ENCODE measurements at regions not wholly inside any gene's neighbourhood (a gene's known extent, or its start where the extent isn't known, plus 50 kb on each side); places are given as distances from the start of the nearest gene placed in this dataset.
"Not testable (repeated sequence)": the region's sequence is repeated elsewhere in the genome, so short reads cannot be mapped to it uniquely, and the experiment has no call there.

DNA sequence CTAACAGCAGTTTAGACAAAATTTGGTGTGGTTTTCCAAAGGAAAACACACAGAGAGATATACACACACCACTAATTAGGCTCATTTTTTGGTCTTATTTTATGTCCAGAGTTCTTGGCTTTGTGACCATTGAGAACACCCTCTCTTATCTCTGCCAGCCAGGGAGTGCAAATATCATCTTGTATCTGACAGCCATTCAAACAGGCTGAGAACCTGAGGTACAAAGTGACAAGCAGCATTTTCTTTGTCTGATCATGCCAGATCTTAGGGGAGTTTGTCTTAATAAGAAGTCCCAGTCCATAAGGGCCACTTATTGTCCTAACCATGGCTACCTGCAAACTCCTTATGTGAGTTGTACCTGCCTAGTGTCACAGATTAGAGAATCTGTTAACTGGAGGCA is 1165.2 kb downstream of the BRINP3 start:
- DNase-seq (ENCODE audit: low read depth): no peak
- no peak overlapping the region for H3K4me3 ChIP-seq (ENCODE audit: low read length)
- TF ChIP-seq, protein P1, sequence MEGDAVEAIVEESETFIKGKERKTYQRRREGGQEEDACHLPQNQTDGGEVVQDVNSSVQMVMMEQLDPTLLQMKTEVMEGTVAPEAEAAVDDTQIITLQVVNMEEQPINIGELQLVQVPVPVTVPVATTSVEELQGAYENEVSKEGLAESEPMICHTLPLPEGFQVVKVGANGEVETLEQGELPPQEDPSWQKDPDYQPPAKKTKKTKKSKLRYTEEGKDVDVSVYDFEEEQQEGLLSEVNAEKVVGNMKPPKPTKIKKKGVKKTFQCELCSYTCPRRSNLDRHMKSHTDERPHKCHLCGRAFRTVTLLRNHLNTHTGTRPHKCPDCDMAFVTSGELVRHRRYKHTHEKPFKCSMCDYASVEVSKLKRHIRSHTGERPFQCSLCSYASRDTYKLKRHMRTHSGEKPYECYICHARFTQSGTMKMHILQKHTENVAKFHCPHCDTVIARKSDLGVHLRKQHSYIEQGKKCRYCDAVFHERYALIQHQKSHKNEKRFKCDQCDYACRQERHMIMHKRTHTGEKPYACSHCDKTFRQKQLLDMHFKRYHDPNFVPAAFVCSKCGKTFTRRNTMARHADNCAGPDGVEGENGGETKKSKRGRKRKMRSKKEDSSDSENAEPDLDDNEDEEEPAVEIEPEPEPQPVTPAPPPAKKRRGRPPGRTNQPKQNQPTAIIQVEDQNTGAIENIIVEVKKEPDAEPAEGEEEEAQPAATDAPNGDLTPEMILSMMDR (conservative IDR thresholded peaks at IDR 0.05; ENCODE audit: low read depth, low read length): no peak

DNA sequence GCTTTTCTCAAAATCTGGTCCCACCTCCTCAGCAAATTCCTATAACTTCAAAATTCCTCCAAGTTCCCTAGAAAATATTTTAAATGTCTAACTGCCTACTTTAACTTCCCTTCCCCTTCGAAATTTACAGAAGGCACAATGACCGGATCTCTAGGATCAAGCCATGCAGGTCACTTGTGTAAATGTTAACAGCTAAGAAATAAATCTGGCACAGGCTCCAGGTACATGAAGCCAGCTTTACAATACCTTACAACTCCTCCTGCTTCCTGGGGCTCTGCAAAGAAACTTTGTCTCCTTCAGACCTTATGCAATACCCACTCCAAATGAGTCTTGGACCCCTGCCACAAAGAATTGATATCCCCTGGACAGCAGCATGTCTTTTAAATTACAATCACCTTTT is 1164.2 kb downstream of the BRINP3 start:
- TF ChIP-seq, protein P1 (conservative IDR thresholded peaks at IDR 0.05; ENCODE audit: low read depth, low read length): no peak
- no peak for DNase-seq (ENCODE audit: low read depth)
- H3K4me3 ChIP-seq (ENCODE audit: low read length): no peak overlapping the region

DNA sequence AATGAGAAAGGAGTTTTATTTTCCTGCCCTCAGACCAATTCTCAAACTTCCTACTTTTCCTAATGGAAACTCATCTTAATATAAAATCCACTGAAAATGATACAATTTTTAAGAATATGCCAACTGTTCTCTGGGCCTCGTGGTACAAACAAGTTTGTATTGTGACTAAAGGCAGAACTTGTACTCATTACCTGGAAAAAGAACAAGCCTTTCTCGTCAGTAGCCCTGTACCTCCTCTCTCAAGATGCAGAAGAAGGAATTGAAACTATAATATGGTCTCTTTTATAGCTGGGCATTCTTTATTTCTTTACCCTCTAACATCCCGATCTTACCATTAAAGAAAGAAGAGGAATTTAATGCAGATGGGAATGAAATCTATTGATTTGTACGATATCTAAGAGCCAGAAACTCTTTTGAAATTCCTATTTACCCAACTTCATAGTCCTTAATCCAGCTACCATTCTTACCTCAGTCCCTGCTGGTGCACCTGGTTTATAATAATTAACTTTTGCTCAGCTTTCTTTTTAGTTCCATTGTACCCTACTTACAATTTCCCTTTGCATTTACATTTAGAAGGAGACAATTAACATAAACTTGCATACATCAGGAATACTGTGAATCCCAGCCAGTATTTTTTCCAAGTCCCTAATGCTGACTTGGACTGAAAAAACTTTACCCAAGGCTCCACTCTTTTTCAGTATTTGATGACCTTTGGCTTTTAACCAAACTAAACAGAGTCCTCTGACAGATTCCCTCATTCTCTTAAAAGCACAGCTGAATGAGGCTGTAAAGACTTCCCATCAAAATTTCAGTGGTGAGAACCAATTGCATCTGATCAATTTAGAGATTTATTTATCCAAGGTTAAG is 1162.4 kb downstream of the BRINP3 start:
- H3K4me3 ChIP-seq (ENCODE audit: low read length): no peak overlapping the region
- DNase-seq (ENCODE audit: low read depth): no peak
- TF ChIP-seq, protein P1 (conservative IDR thresholded peaks at IDR 0.05; ENCODE audit: low read depth, low read length): no peak

DNA sequence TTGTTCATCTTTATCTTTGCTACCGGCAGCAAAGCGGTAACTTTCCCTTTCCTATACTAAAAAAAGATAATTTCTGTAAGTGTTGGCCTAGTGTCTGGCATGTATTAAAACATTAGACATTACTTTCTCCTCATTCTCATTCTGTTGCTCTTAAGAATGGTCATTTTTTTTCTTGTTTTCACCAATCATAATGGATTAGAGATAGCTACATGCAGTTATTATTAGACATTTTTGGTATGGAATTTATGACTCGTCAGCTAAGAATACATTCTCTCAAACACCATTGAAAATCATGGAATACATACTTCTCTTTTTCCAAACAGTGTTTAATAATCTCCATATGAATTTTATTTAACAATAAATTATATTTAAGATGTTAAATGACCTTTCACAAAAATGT is 1154.6 kb downstream of the BRINP3 start:
- TF ChIP-seq, protein P1 (conservative IDR thresholded peaks at IDR 0.05; ENCODE audit: low read depth, low read length): no peak
- DNase-seq (ENCODE audit: low read depth): peak; percentile 37
- no peak overlapping the region for H3K4me3 ChIP-seq (ENCODE audit: low read length)

DNA sequence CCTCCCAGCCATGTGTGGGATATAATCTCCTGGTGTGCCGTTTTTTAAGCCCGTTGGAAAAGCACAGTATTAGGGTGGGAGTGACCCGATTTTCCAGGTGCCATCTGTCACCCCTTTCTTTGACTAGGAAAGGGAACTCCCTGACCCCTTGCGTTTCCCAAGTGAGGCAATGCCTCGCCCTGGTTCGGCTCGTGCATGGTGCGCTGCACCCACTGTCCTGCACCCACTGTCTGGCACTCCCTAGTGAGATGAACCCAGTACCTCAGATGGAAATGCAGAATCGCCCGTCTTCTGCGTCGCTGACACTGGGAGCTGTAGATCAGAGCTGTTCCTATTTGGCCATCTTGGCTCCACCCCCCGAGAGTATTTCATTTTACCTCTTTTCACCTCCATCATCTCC is 1146.6 kb downstream of the BRINP3 start:
- H3K4me3 ChIP-seq (ENCODE audit: low read length); DNase-seq (ENCODE audit: low read depth): not testable (repeated sequence)

DNA sequence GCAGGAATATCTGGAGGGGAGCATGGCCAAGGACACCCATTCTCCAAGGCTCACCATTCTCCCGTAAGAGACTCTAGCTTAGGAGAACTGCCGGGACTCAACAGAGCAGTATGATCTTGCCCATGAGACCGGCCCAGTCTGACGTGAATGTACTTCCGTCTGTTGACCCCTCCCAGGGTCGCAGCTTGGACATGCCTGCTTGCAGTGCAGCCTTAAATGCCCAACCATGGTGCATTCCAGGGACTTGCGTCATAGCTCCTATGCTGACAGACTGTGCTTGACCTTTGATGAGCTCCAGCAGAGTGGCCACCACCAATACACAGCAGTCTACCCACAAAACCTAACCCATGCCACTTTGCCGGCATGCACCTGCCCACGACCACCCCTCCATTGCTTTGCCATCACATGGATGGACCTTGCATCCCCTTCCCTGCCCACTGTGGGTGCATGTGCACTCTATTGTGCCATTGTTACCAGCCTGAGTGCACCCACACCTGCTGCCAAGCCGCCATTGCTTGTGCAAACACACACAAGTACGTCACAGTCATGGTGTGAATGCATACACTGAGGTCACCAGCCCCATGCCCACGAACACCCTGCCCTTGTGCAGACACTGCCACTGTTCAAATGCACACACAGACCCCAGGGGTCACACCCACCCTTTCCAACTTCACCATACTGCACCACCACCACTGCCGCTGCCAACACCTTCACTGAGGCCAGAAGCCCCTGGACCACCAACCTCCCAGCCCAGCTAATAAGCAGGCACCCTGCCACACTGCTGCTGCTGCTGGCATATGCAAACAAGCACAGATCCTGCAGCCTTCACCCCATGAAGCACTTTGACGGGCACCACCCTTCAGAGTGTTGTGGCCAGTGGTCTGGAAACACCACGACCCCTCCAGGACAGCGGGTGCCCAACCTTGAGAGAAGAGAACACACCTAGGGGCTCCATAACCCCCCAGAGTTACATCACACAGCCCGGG is 1141.3 kb downstream of the BRINP3 start:
- DNase-seq (ENCODE audit: low read depth): no peak
- TF ChIP-seq, protein P1 (conservative IDR thresholded peaks at IDR 0.05; ENCODE audit: low read depth, low read length): no peak
- H3K4me3 ChIP-seq (ENCODE audit: low read length): no peak overlapping the region

DNA sequence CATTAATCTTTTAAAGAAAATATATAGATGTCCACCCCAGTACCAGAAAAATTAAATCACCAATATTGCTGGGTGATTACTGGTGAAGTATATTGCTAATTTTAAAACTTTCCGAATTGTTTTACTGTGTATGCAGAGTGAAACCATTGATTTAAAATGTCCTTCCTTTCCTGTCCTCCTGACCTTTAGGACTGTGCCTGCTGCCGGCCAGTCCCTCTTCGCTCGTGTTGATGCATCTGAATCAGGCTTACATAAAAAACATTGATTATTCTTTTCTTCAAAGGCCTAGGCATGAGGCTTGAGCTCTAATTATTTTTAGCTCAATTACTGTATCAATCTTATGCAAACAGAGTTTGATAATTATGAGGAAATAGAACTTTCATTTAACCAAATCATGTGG is 1128.1 kb downstream of the BRINP3 start:
- no peak overlapping the region for H3K4me3 ChIP-seq (ENCODE audit: low read length)
- no peak for DNase-seq (ENCODE audit: low read depth)
- TF ChIP-seq, protein P1 (conservative IDR thresholded peaks at IDR 0.05; ENCODE audit: low read depth, low read length): no peak

All from retinal pigment epithelial cell (primary cell).